IMR-90 (cell line): ENCODE measurements at regions not wholly inside any gene's neighbourhood (a gene's known extent, or its start where the extent isn't known, plus 50 kb on each side); places are given as distances from the start of the nearest gene placed in this dataset.

Experiments
- ATAC-seq: fragments of 200-7000 bp; cut with Tn5 transposase; 2 replicates; pipeline ENCODE4 v1.9.1; 2020; ENCODE audit warnings: low read depth, mild to moderate bottlenecking, moderate library complexity
- BruUV-seq: library from RNA; stranded (reverse); fragments of 400-500 nt; replicated peaks from 2 replicates; lab custom pipeline; 2021; lab: Mats Ljungman, UMichigan
- CTCF ChIA-PET: fragments of 300-600 bp; formaldehyde crosslinking; extraction: SDS; loops from one replicate; lab custom pipeline; 2021; ENCODE audit warnings: antibody characterized with exemption; lab: Yijun Ruan, JAX
- POLR2A ChIA-PET: fragments of 300-600 bp; sonication (Branson Sonifier 250); formaldehyde crosslinking; loops from one replicate; lab custom pipeline; 2022; ENCODE audit warnings: antibody characterized with exemption; ENCODE audit not compliant: unreplicated experiment; lab: Charles Lee
- DNase-seq: peaks from one replicate; pipeline ENCODE4 v3.0.0; 2013
- H2AFZ ChIP-seq: replicated peaks from 2 replicates; pipeline ENCODE3; 2013; ENCODE audit warnings: low read length, mild to moderate bottlenecking; ENCODE audit not compliant: poor library complexity
- H2AK5ac ChIP-seq: 2 replicates; pipeline ENCODE4 v1.6.1; 2013; ENCODE audit warnings: low read depth, low read length, inconsistent platforms
- H2AK9ac ChIP-seq: replicated peaks from 2 replicates; pipeline ENCODE3; 2013; ENCODE audit warnings: mild to moderate bottlenecking, low read depth, low read length, moderate library complexity; ENCODE audit not compliant: poor library complexity
- H2BK120ac ChIP-seq: 2 replicates; pipeline ENCODE4 v1.6.1; 2013; ENCODE audit warnings: low read depth, low read length, inconsistent platforms
- H2BK15ac ChIP-seq: 3 replicates; pipeline ENCODE4 v1.6.1; 2013; ENCODE audit warnings: low read depth, low read length, inconsistent platforms
- H2BK20ac ChIP-seq: 2 replicates; pipeline ENCODE4 v1.6.1; 2013; ENCODE audit warnings: low read depth, mild to moderate bottlenecking, inconsistent platforms, low read length, moderate library complexity
- H2BK5ac ChIP-seq: 2 replicates; pipeline ENCODE4 v1.6.1; 2013; ENCODE audit warnings: mild to moderate bottlenecking, low read depth, low read length, inconsistent platforms; ENCODE audit not compliant: poor library complexity, severe bottlenecking
- H3K14ac ChIP-seq: replicated peaks from 2 replicates; pipeline ENCODE4 v1.6.1; 2013; ENCODE audit warnings: low read depth, low read length, inconsistent platforms
- H3K18ac ChIP-seq: 2 replicates; pipeline ENCODE4 v1.6.1; 2013; ENCODE audit warnings: low read depth, low read length, control low read depth
- H3K23ac ChIP-seq: 2 replicates; pipeline ENCODE4 v1.6.1; 2013; ENCODE audit warnings: low read depth, low read length, inconsistent platforms
- H3K27ac ChIP-seq: 2 replicates; pipeline ENCODE4 v1.5.1; 2013; ENCODE audit warnings: mild to moderate bottlenecking, control low read depth, low read length; ENCODE audit not compliant: insufficient read depth
- H3K27me3 ChIP-seq: 2 replicates; pipeline ENCODE4 v1.6.1; 2013; ENCODE audit warnings: low read length; ENCODE audit not compliant: control insufficient read depth, insufficient read depth
- H3K36me3 ChIP-seq: 2 replicates; pipeline ENCODE4 v1.6.1; 2013; ENCODE audit warnings: low read length, mixed read lengths; ENCODE audit not compliant: control insufficient read depth, insufficient read depth
- H3K4ac ChIP-seq: 2 replicates; pipeline ENCODE4 v1.6.1; 2013; ENCODE audit warnings: low read depth, low read length, inconsistent platforms
- H3K4me1 ChIP-seq: 2 replicates; pipeline ENCODE4 v1.6.1; 2013; ENCODE audit warnings: low read length, mixed read lengths; ENCODE audit not compliant: control insufficient read depth, insufficient read depth
- H3K4me2 ChIP-seq: 2 replicates; pipeline ENCODE4 v1.6.1; 2013; ENCODE audit warnings: low read depth, mild to moderate bottlenecking, control low read depth, low read length, moderate library complexity
- H3K4me3 ChIP-seq: 2 replicates; pipeline ENCODE4 v1.5.1; 2013; ENCODE audit warnings: low read depth, mild to moderate bottlenecking, control low read depth, low read length, moderate library complexity; ENCODE audit not compliant: insufficient read depth
- H3K56ac ChIP-seq: 2 replicates; pipeline ENCODE4 v1.6.1; 2013; ENCODE audit warnings: low read length, inconsistent platforms; ENCODE audit not compliant: insufficient read depth; ENCODE audit errors: extremely low read depth
- H3K79me1 ChIP-seq, 2 experiments: 2 replicates each; pipeline ENCODE4 v1.6.1; 2013; ENCODE audit warnings: low read length in 2 of 2, inconsistent platforms in 1 of 2, low read depth in 1 of 2
- H3K9ac ChIP-seq: 2 replicates; pipeline ENCODE4 v1.6.1; 2013; ENCODE audit warnings: low read depth, low read length, control low read depth
- H3K9me1 ChIP-seq: 2 replicates; pipeline ENCODE4 v1.6.1; 2013; ENCODE audit warnings: low read length, inconsistent platforms; ENCODE audit not compliant: insufficient read depth
- H3K9me3 ChIP-seq: 2 replicates; pipeline ENCODE4 v1.6.1; 2013; ENCODE audit warnings: low read length; ENCODE audit not compliant: control insufficient read depth, insufficient read depth
- H4K20me1 ChIP-seq: 2 replicates; pipeline ENCODE4 v1.6.1; 2013; ENCODE audit warnings: low read length, inconsistent platforms; ENCODE audit not compliant: insufficient read depth
- H4K5ac ChIP-seq: 2 replicates; pipeline ENCODE4 v1.6.1; 2013; ENCODE audit warnings: mild to moderate bottlenecking, low read depth, low read length, control low read depth
- H4K8ac ChIP-seq, 2 experiments: 2 replicates each; pipeline ENCODE4 v1.6.1; 2013; ENCODE audit warnings: low read depth in 2 of 2, low read length in 2 of 2, control low read depth in 1 of 2, inconsistent platforms in 1 of 2
- H4K91ac ChIP-seq: 2 replicates; pipeline ENCODE4 v1.6.1; 2013; ENCODE audit warnings: low read depth, low read length, inconsistent platforms; ENCODE audit not compliant: insufficient read depth
- RFX5 ChIP-seq: IDR thresholded peaks from 2 replicates; pipeline ENCODE4 v1.8.0; 2012; ENCODE audit warnings: low read depth, mild to moderate bottlenecking, low read length, moderate library complexity
- dilution Hi-C: fragments of 300-500 bp; cut with HindIII; formaldehyde crosslinking; loops from one replicate; pipeline ENCODE4 v1.14.3; 2018; ENCODE audit warnings: low sequenced_read_pairs; ENCODE audit not compliant: unreplicated experiment
- in situ Hi-C: fragments of 300-500 bp; cut with MboI; formaldehyde crosslinking; loops from 3 replicates; pipeline ENCODE4 v1.14.3; 2019; ENCODE audit warnings: low sequenced_read_pairs, inconsistent platforms, mixed read lengths
- intact Hi-C: fragments of 100-400 bp; cut with micrococcal nuclease; formaldehyde crosslinking; loops from 2 replicates; pipeline ENCODE4 v1.10.0; 2022

DNA sequence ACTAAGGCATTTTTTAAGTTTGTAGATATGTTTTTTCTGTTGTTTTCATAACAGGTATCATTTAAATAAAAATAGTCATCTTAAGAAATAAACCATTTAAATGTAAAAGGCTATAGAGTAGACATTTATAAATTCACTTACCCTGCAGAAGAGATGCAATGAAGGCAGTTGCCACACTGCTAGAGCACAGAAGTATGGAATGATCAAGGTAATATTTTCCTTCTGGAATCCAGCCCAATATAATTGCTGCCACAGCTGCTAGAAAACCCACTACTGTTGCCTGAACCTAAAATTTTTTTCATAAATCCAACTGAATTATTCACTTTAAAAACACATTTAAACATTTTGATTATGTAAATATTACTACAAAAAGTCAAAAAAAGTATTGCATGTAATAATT is 69.2 kb downstream of the SLC41A2 start:
- DNase-seq (no peak), ATAC-seq (no peak)
- H3K27me3 ChIP-seq, result no peaks in the 10 kb centered on the region
- no peak overlapping the region for H3K9ac ChIP-seq
- no peak overlapping the region for H3K4ac ChIP-seq
- H2AK9ac ChIP-seq, result no peak overlapping the region
- no peak overlapping the region for H3K56ac ChIP-seq
- H4K5ac ChIP-seq, result no peak overlapping the region
- no peaks in the 10 kb centered on the region for H4K20me1 ChIP-seq
- CTCF ChIA-PET, result no interaction called here
- no peak overlapping the region for H3K14ac ChIP-seq
- H3K36me3 ChIP-seq, result no peaks in the 10 kb centered on the region
- H2BK120ac ChIP-seq, result no peak overlapping the region
- no peaks in the 10 kb centered on the region for H3K9me3 ChIP-seq
- no peak overlapping the region for H2AK5ac ChIP-seq
- no peak overlapping the region for H3K18ac ChIP-seq
- H4K8ac ChIP-seq, result no peak overlapping the region
- no peak overlapping the region for H3K4me3 ChIP-seq
- POLR2A ChIA-PET, result no interaction called here
- no peak overlapping the region for H3K23ac ChIP-seq
- no peak overlapping the region for H3K4me2 ChIP-seq
- H2AFZ ChIP-seq, result no peak overlapping the region
- H3K79me1 ChIP-seq, result no peaks in the 10 kb centered on the region
- BruUV-seq, result no TSS peak
- H3K9me1 ChIP-seq, result no peaks in the 10 kb centered on the region
- H4K91ac ChIP-seq, result no peak overlapping the region
- in situ Hi-C loops, result no loop called here
- no peak overlapping the region for H2BK5ac ChIP-seq
- dilution Hi-C loops, result no loop called here
- H2BK20ac ChIP-seq, result no peak overlapping the region
- H3K4me1 ChIP-seq, result no peaks in the 10 kb centered on the region
- intact Hi-C loops, result no loop called here
- H3K27ac ChIP-seq, result no peak overlapping the region
- no peak for TF ChIP-seq RFX5
- no peak overlapping the region for H2BK15ac ChIP-seq
